Brain microvascular endothelial cell (primary cell): ENCODE measurements at regions not wholly inside any gene's neighbourhood (a gene's known extent, or its start where the extent isn't known, plus 50 kb on each side); places are given as distances from the start of the nearest gene placed in this dataset.

Source experiments
- DNase-seq: peaks from one replicate; pipeline ENCODE4 v3.0.0-alpha.2; 2020
- H3K27ac ChIP-seq: fragments of 250-450 bp; sonication (Bioruptor Pico); 2 replicates; pipeline ENCODE4 v1.5.1; 2020; ENCODE audit warnings: mild to moderate bottlenecking, moderate library complexity
- H3K27me3 ChIP-seq: fragments of 250-450 bp; sonication (Bioruptor Pico); replicated peaks from 2 replicates; pipeline ENCODE4 v1.5.1; 2020; ENCODE audit warnings: mild to moderate bottlenecking
- H3K36me3 ChIP-seq: fragments of 250-450 bp; sonication (Bioruptor Pico); replicated peaks from 2 replicates; pipeline ENCODE4 v1.5.1; 2020; ENCODE audit warnings: mild to moderate bottlenecking
- H3K4me3 ChIP-seq: 2 replicates; pipeline ENCODE4 v1.5.1; 2011; ENCODE audit warnings: low read depth, mild to moderate bottlenecking, control low read depth, low read length, moderate library complexity
- CTCF ChIP-seq: IDR thresholded peaks from 2 replicates; pipeline ENCODE4 v1.5.1; 2011; ENCODE audit warnings: low read depth, mild to moderate bottlenecking, moderate library complexity, low read length, control low read depth, inconsistent platforms; ENCODE audit errors: missing control alignments
- in situ Hi-C: cut with HindIII; loops from 2 replicates; pipeline ENCODE4 v1.10.0; 2017; ENCODE audit warnings: low sequenced_read_pairs, low pct_ligation_motif_present

GRCh38 chr14:65302571-65303189, 109.8 kb upstream of the FUT8 start:
- no peak for DNase-seq
- in situ Hi-C loops, result no loop called here
- Histone ChIP-seq H3K27ac (no peak overlapping the region), H3K27me3 (no peaks in the 10 kb centered on the region), H3K36me3 (no peaks in the 10 kb centered on the region), H3K4me3 (no peak overlapping the region)
- TF ChIP-seq CTCF, result no peak

- DNase-seq, result no peak
Measured at GRCh38 chr14:65303190-65303898, 109.2 kb upstream of the FUT8 start.

GRCh38 chr14:65303899-65304222, 108.7 kb upstream of the FUT8 start:
- Histone ChIP-seq H3K27me3 (no peaks in the 10 kb centered on the region), H3K36me3 (no peaks in the 10 kb centered on the region), H3K27ac (no peak overlapping the region), H3K4me3 (no peak overlapping the region)
- TF ChIP-seq CTCF, result no peak
- in situ Hi-C loops, result no loop called here
- DNase-seq, result no peak

More at GRCh38 chr14:65303190-65303898, 109.2 kb upstream of the FUT8 start:
- Histone ChIP-seq H3K36me3 (no peaks in the 10 kb centered on the region), H3K27me3 (no peaks in the 10 kb centered on the region), H3K27ac (no peak overlapping the region), H3K4me3 (no peak overlapping the region)
- no peak for TF ChIP-seq CTCF
- in situ Hi-C loops, result no loop called here

GRCh38 chr14:65304239-65304638, 108.3 kb upstream of the FUT8 start:
- H3K27me3 ChIP-seq, result no peaks in the 10 kb centered on the region
- TF ChIP-seq CTCF, result no peak
- no peak for DNase-seq
- H3K36me3 ChIP-seq, result no peaks in the 10 kb centered on the region
- H3K4me3 ChIP-seq, result no peak overlapping the region
- no peak overlapping the region for H3K27ac ChIP-seq
- in situ Hi-C loops, result no loop called here

- Histone ChIP-seq H3K36me3 (no peaks in the 10 kb centered on the region), H3K4me3 (no peak overlapping the region), H3K27ac (no peak overlapping the region), H3K27me3 (no peaks in the 10 kb centered on the region)
- in situ Hi-C loops, result no loop called here
- no peak for TF ChIP-seq CTCF
- DNase-seq, result no peak
Measured at GRCh38 chr14:65304963-65305362, 107.6 kb upstream of the FUT8 start.

- Histone ChIP-seq H3K4me3 (no peak overlapping the region), H3K27me3 (no peaks in the 10 kb centered on the region), H3K27ac (no peak overlapping the region), H3K36me3 (no peaks in the 10 kb centered on the region)
- in situ Hi-C loops, result no loop called here
- DNase-seq, result no peak
- no peak for TF ChIP-seq CTCF
Measured at GRCh38 chr14:65308536-65308935, 104.0 kb upstream of the FUT8 start.
